HG02973 (cell line): ENCODE measurements at regions not wholly inside any gene's neighbourhood (a gene's known extent, or its start where the extent isn't known, plus 50 kb on each side); places are given as distances from the start of the nearest gene placed in this dataset.
"Not testable (repeated sequence)": the region's sequence is repeated elsewhere in the genome, so short reads cannot be mapped to it uniquely, and the experiment has no call there.

Experiments
- ATAC-seq: cut with Tn5 transposase; IDR thresholded peaks from one replicate; pipeline ENCODE4 v1.9.1; 2021; ENCODE audit warnings: moderate library complexity; ENCODE audit not compliant: unreplicated experiment

- no peak for ATAC-seq
Measured at GRCh38 chr3:27661797-27662196, 60.3 kb downstream of the EOMES start.

DNA sequence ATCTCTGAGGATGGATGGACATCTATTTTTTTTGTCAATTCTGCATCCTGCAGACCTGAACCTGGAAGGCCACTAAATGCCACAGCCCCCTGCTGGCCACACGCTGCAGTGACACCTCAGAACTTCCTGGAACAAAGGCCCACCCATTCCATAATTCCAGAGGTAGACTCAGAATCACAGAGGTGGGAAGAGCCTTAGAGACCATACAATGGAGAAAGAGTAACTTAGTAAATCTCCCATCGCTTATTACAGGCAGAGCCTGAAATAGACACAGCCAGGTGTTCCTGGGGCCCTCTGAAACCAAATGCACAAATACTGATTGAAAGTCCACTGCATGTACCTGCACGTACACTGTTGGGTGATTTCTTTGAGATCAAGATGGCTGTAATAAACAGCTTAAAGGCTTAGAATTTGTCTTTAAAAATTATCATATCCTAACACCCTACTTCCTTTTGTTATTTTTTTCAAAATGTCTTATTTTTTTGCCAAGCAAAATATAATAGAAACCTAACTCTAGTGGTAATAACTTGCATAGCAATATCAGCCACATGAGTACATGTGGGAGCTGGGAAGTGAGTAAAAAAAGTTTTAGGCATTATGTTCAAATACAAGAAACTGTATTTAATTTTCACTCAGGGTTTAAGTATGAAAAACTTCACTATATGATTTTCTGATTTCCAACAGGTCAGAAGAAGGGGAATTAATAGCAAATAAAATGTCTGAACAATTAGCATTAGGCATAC is 62.7 kb downstream of the EOMES start:
- ATAC-seq, result peak; percentile 78

DNA sequence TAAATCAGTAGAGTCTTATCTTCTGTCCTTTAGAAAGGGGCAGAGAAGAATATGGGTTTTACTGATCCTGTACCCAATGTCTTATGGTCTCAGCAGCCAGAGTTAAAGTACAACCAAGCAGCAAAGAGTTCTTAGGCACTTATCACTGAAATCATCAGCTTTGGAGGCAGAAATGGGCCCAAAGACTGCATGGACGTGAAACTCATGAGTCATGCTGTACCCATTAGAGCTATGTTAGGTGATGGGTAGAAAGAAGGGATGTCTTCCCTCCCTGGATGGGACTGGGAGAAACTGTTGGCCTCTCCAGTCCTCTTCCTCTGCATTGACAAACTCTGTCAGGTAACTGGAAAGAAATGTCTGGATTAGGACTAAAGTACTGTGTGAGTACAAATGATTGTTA is 63.4 kb downstream of the EOMES start:
- no peak for ATAC-seq

- no peak for ATAC-seq
Measured at GRCh38 chr3:27657871-27658270, 64.3 kb downstream of the EOMES start.

DNA sequence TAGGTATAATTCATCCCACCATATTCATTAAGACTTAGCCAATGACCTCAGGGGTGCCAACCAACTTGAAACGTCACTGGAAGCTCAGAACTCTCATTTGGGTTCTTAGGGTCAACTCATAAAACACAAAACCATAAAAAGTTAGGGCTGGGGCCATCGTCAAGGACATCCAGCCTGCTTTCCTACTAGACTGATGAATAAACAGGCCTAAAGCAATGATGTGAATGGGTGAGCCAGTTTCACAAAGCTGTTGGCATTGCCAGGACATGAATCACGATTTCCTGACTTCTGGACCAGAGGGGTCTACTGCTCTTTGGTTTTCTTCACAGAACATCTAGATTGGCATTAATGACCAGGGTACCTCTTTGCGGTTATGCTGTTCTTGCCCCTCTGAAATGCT is 64.7 kb downstream of the EOMES start:
- ATAC-seq, result no peak

DNA sequence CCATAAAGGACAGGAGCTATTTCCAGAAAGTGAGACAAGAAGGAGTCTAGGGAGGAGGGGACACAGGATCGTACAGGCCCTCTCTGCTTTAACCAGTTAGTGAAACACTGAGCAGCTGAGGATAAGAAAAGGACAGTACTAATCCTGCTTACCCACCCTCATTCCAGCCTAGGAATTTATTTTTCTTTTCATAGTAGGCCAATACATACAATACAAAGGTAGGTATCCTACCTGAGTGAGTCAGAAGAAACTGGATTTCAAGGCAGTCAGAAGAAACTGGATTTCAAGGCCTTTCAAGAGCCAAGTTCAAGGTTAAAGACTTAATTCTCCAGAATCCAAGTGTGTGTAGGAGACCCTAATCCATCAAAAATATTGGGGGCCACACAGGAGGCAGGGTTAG is 65.3 kb downstream of the EOMES start:
- no peak for ATAC-seq

DNA sequence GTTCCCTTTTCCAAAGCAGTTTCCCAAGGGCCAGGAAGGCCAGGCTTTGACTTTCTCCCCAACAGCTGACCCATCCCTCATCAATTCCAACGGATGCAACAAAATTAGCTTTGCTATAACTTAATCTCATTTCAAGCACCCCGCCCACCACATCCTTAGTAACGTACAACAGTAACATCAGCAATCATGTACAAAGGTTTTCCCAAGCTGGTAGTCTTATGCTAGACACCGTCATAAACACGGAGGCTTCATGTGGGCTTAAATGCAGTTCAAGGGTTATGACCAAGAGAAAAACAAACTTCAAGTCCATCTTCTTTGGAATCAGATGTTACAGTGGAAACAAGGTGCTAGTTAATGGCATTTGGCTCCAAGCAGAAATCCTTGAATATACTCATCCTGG is 66.6 kb downstream of the EOMES start:
- no peak for ATAC-seq

- no peak for ATAC-seq
Measured at GRCh38 chr3:27653803-27654558, 68.1 kb downstream of the EOMES start.

GRCh38 chr3:27649277-27649676 is 72.8 kb downstream of the EOMES start:
- no peak for ATAC-seq

- no peak for ATAC-seq
Measured at GRCh38 chr3:27646896-27647295, 75.2 kb downstream of the EOMES start.

DNA sequence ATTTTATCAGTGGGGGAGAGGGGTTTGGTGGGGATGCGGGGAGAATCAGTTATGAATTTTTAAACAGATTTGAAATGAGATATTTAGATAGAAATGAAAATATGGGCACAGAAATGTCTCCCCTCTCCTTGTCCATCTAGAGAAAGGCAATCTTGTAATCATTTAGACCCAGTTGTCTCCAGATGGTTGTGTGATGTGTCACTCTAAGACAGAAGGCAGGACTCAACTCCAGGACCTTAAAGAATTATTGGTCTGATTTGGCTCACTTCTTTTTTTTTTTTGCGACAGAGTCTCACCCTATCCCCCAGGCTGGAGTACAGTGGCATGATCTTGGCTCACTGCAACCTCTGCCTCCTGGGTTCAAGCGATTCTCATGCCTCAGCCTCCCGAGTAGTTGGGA is 77.2 kb downstream of the EOMES start:
- ATAC-seq, result no peak

- no peak for ATAC-seq
Measured at GRCh38 chr3:27643355-27643754, 78.8 kb downstream of the EOMES start.

- no peak for ATAC-seq
Measured at GRCh38 chr3:27642796-27643195, 79.3 kb downstream of the EOMES start.

- ATAC-seq, result no peak
Measured at GRCh38 chr3:27641888-27642601, 80.1 kb downstream of the EOMES start.

- ATAC-seq, result no peak
Measured at GRCh38 chr3:27641271-27641800, 80.8 kb downstream of the EOMES start.

GRCh38 chr3:27639271-27639670 is 82.9 kb downstream of the EOMES start:
- ATAC-seq, result no peak

GRCh38 chr3:27638594-27638993 is 83.5 kb downstream of the EOMES start:
- no peak for ATAC-seq

DNA sequence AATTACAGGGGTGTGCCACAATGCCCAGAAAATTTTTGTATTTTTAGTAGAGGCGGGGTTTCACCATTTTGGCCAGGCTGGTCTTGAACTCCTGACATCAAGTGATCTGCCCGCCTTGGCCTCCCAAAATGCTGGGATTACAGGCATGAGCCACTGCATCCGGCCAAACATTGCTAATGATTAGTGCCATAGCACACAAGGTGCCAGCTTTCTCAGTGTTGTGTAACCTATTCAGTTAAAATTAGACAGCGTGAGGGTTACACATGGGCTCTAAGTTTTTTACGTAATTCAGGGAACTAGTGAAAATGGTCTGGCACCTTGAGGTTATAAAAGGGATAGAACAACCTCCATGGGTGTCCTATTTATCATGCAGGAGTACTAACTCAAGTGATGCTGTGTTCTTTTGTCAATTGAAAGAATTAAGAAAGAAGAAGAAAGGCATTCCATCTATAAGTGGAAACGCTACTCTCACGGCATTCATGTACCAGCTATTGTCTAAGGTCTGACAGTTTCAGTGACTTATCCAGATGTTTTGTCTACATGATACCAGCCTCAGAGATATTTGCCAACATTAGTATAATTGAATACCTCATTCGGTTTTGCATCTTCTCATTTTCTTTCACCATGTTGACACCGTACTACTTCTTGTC is 84.7 kb downstream of the EOMES start:
- no peak for ATAC-seq

- ATAC-seq, result not testable (repeated sequence)
Measured at GRCh38 chr3:27635006-27635405, 87.1 kb downstream of the EOMES start.

- peak; percentile 16 for ATAC-seq
Measured at GRCh38 chr3:27633224-27633545, 88.9 kb downstream of the EOMES start.
